HEK293 (cell line): ENCODE measurements at regions not wholly inside any gene's neighbourhood (a gene's known extent, or its start where the extent isn't known, plus 50 kb on each side); places are given as distances from the start of the nearest gene placed in this dataset.

Experiments used
- CTCF ChIA-PET: fragments of 350-600 bp; formaldehyde crosslinking; extraction: SDS; loops from one replicate; lab custom pipeline; 2021; ENCODE audit warnings: antibody characterized with exemption; lab: Yijun Ruan, JAX
- POLR2A ChIA-PET: fragments of 300-600 bp; formaldehyde crosslinking; extraction: SDS; loops from one replicate; lab custom pipeline; 2020; ENCODE audit warnings: antibody characterized with exemption, inconsistent platforms; lab: Yijun Ruan, JAX
- H3K27ac ChIP-seq: fragments of 200-500 bp; sonication (Bioruptor generic); 2 replicates; pipeline ENCODE4 v1.5.1; 2014; ENCODE audit warnings: low read depth, low read length, control low read depth, inconsistent platforms; ENCODE audit errors: extremely low read depth
- H3K36me3 ChIP-seq, 2 experiments: fragments of 200-500 bp in 1 of 2; sonication (Bioruptor generic) in 1 of 2; 1 replicate in 1 of 2; 2 replicates in 1 of 2; pipeline ENCODE4 v1.5.1; 2014 to 2017; ENCODE audit warnings: inconsistent platforms in 2 of 2, low read length in 2 of 2; ENCODE audit not compliant: control insufficient read depth in 2 of 2, insufficient read depth in 1 of 2
- H3K4me1 ChIP-seq: fragments of 200-500 bp; sonication (Bioruptor generic); 2 replicates; pipeline ENCODE4 v1.5.1; 2014; ENCODE audit warnings: mild to moderate bottlenecking, low read length, inconsistent platforms; ENCODE audit not compliant: control insufficient read depth, insufficient read depth
- H3K4me3 ChIP-seq: 2 replicates; pipeline ENCODE4 v1.5.1; 2011; ENCODE audit warnings: low read depth, mild to moderate bottlenecking, control low read depth, low read length, moderate library complexity
- H3K9me3 ChIP-seq: fragments of 200-500 bp; sonication (Bioruptor generic); 2 replicates; pipeline ENCODE4 v1.5.1; 2014; ENCODE audit warnings: low read depth, low read length, inconsistent platforms; ENCODE audit not compliant: control insufficient read depth, insufficient read depth
- FEZF1 ChIP-seq: fragments of 450-650 bp; formaldehyde crosslinking; IDR thresholded peaks from 2 replicates; pipeline ENCODE4 v1.5.1; 2016; ENCODE audit warnings: missing biosample characterization, missing genetic modification characterization
- KLF10 ChIP-seq: fragments of 450-650 bp; IDR thresholded peaks from 2 replicates; pipeline ENCODE4 v1.5.1; 2018; ENCODE audit warnings: missing biosample characterization, mild to moderate bottlenecking, missing genetic modification characterization
- KLF9 ChIP-seq: fragments of 450-650 bp; formaldehyde crosslinking; IDR thresholded peaks from 2 replicates; pipeline ENCODE4 v1.5.1; 2016; ENCODE audit warnings: missing biosample characterization, missing genetic modification characterization, low read depth
- YY2 ChIP-seq: fragments of 450-650 bp; formaldehyde crosslinking; IDR thresholded peaks from 2 replicates; pipeline ENCODE4 v1.5.1; 2016; ENCODE audit warnings: missing biosample characterization, missing genetic modification characterization
- ZBTB20 ChIP-seq: fragments of 450-650 bp; formaldehyde crosslinking; IDR thresholded peaks from 2 replicates; pipeline ENCODE4 v1.5.1; 2016; ENCODE audit warnings: missing biosample characterization, missing genetic modification characterization
- ZBTB7A ChIP-seq: fragments of 450-650 bp; formaldehyde crosslinking; IDR thresholded peaks from 2 replicates; pipeline ENCODE4 v1.5.1; 2016; ENCODE audit warnings: low read depth, missing biosample characterization, missing genetic modification characterization
- ZFP41 ChIP-seq: fragments of 450-650 bp; formaldehyde crosslinking; IDR thresholded peaks from 2 replicates; pipeline ENCODE4 v1.5.1; 2016; ENCODE audit warnings: missing biosample characterization, missing genetic modification characterization, borderline replicate concordance
- ZNF140 ChIP-seq: fragments of 450-650 bp; formaldehyde crosslinking; IDR thresholded peaks from 2 replicates; pipeline ENCODE4 v1.5.1; 2016; ENCODE audit warnings: missing biosample characterization, missing genetic modification characterization
- ZNF335 ChIP-seq: fragments of 450-650 bp; formaldehyde crosslinking; conservative IDR thresholded peaks from 2 replicates; pipeline ENCODE4 v1.5.1; 2016; ENCODE audit warnings: missing biosample characterization, missing genetic modification characterization
- ZNF501 ChIP-seq: fragments of 450-650 bp; formaldehyde crosslinking; IDR thresholded peaks from 2 replicates; pipeline ENCODE4 v1.5.1; 2016; ENCODE audit warnings: missing biosample characterization, missing genetic modification characterization
- ZNF548 ChIP-seq: fragments of 450-650 bp; formaldehyde crosslinking; IDR thresholded peaks from 2 replicates; pipeline ENCODE4 v1.5.1; 2016; ENCODE audit warnings: missing biosample characterization, missing genetic modification characterization
- ZNF558 ChIP-seq: fragments of 450-650 bp; formaldehyde crosslinking; IDR thresholded peaks from 2 replicates; pipeline ENCODE4 v1.5.1; 2016; ENCODE audit warnings: missing biosample characterization, missing genetic modification characterization
- ZNF560 ChIP-seq: fragments of 450-650 bp; formaldehyde crosslinking; IDR thresholded peaks from 2 replicates; pipeline ENCODE4 v1.5.1; 2017; ENCODE audit warnings: missing biosample characterization, missing genetic modification characterization, borderline replicate concordance
- ZNF624 ChIP-seq: fragments of 450-650 bp; formaldehyde crosslinking; IDR thresholded peaks from 2 replicates; pipeline ENCODE4 v1.5.1; 2017; ENCODE audit warnings: missing biosample characterization, missing genetic modification characterization
- ZNF654 ChIP-seq: fragments of 450-650 bp; formaldehyde crosslinking; IDR thresholded peaks from 2 replicates; pipeline ENCODE4 v1.5.1; 2016; ENCODE audit warnings: low read depth, missing biosample characterization, missing genetic modification characterization
- ZNF658 ChIP-seq: fragments of 450-650 bp; formaldehyde crosslinking; IDR thresholded peaks from 2 replicates; pipeline ENCODE4; 2016; ENCODE audit warnings: missing biosample characterization, missing genetic modification characterization
- ZXDB ChIP-seq: fragments of 450-650 bp; formaldehyde crosslinking; IDR thresholded peaks from 2 replicates; pipeline ENCODE4 v1.5.1; 2016; ENCODE audit warnings: missing biosample characterization, missing genetic modification characterization
- TF ChIP-seq, protein P1 (sequence below): fragments of 450-650 bp; formaldehyde crosslinking; IDR thresholded peaks from 2 replicates; pipeline ENCODE4 v1.5.1; 2017; ENCODE audit warnings: missing biosample characterization, mild to moderate bottlenecking, missing genetic modification characterization, moderate library complexity
- TF ChIP-seq, protein P2 (sequence below): fragments of 450-650 bp; formaldehyde crosslinking; IDR thresholded peaks from 2 replicates; pipeline ENCODE4 v1.5.1; 2016; ENCODE audit warnings: missing biosample characterization, missing genetic modification characterization, borderline replicate concordance
- TF ChIP-seq, protein P3 (sequence below): fragments of 450-650 bp; formaldehyde crosslinking; IDR thresholded peaks from 2 replicates; pipeline ENCODE4 v1.5.1; 2016; ENCODE audit warnings: missing biosample characterization, missing genetic modification characterization, borderline replicate concordance
- TF ChIP-seq, protein P4 (sequence below): fragments of 450-650 bp; formaldehyde crosslinking; IDR thresholded peaks from 2 replicates; pipeline ENCODE4 v1.5.1; 2017; ENCODE audit warnings: missing biosample characterization, missing genetic modification characterization

DNA sequence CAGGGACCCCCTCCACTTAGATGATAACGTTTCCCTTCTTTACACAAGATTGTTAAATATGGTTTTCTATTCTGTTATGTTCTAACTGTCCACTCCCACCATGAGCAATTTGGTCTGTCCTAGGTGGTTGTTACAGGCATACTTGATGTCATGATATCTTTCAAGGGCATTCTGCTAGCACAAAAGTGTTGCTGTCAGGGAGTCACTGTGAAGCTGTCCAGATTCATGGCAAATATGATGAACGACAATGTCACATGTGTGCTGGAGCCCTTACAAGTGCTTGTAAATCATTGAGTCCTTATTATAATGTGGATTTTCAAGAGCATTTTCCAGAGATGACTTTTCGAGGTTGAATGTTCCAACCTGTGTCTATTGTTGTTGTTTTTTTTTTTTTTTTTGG is 1250.7 kb upstream of the PRKX start:
- ChIA-PET CTCF (no interaction called here), POLR2A (no interaction called here)
- Histone ChIP-seq H3K27ac (no peak overlapping the region), H3K4me3 (no peak overlapping the region), H3K9me3 (no peaks in the 10 kb centered on the region), H3K36me3 (no peaks in the 10 kb centered on the region), H3K4me1 (no peaks in the 10 kb centered on the region)
- TF ChIP-seq ZNF335 (no peak), ZNF658 (tag by site-specific recombination) (no peak), ZNF140 (tag by site-specific recombination) (no peak), ZXDB (tag by site-specific recombination) (no peak), ZNF560 (tag by site-specific recombination) (no peak), KLF9 (no peak), KLF10 (tag by site-specific recombination) (no peak), YY2 (tag by site-specific recombination) (no peak), ZFP41 (tag by site-specific recombination) (no peak)
- TF ChIP-seq, protein P1, sequence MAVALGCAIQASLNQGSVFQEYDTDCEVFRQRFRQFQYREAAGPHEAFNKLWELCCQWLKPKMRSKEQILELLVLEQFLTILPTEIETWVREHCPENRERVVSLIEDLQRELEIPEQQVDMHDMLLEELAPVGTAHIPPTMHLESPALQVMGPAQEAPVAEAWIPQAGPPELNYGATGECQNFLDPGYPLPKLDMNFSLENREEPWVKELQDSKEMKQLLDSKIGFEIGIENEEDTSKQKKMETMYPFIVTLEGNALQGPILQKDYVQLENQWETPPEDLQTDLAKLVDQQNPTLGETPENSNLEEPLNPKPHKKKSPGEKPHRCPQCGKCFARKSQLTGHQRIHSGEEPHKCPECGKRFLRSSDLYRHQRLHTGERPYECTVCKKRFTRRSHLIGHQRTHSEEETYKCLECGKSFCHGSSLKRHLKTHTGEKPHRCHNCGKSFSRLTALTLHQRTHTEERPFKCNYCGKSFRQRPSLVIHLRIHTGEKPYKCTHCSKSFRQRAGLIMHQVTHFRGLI, result no peak

DNA sequence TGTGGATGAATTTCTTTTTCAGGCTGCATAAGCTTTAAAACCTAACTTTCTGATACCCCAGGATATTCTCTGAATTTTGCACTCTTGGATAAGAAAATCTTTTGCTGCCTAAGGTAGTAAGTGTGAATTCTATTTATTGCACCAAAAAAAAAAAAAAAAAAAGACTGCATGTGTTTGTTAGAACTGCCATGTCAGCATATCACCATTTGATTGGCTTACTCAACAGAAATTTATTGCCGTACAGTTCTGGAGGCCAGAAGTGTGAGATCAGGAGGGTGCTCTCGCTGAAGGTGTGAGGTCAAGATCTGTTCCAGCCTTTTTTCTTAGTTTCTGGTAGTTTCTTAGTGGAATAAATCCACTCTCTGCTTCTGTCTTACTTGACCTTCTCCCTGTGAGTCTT is 1250.0 kb upstream of the PRKX start:
- CTCF ChIA-PET, result no interaction called here
- POLR2A ChIA-PET, result no interaction called here

DNA sequence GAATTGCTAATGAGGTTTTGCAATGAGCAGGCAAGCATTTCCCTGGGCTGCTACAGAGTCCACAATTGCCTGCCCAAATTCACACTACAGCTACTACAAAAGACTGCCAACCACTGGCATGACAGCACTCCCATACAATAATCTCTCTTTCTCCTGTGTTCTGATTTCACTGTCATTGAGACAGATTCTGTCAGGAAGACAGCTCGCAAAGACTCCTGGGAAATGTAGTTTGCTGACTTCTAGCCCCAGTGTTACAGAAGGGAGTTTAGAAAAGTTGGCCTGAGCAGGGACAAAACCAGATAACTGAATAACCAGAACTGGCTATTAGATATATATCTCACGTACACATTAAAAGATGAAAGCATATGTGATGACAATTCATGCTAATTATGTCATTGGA is 1231.3 kb upstream of the PRKX start:
- CTCF ChIA-PET, result no interaction called here
- Histone ChIP-seq H3K9me3 (no peaks in the 10 kb centered on the region), H3K36me3 (no peaks in the 10 kb centered on the region), H3K4me1 (no peaks in the 10 kb centered on the region), H3K4me3 (no peak overlapping the region), H3K27ac (no peak overlapping the region)
- POLR2A ChIA-PET, result no interaction called here
- TF ChIP-seq, protein P2, sequence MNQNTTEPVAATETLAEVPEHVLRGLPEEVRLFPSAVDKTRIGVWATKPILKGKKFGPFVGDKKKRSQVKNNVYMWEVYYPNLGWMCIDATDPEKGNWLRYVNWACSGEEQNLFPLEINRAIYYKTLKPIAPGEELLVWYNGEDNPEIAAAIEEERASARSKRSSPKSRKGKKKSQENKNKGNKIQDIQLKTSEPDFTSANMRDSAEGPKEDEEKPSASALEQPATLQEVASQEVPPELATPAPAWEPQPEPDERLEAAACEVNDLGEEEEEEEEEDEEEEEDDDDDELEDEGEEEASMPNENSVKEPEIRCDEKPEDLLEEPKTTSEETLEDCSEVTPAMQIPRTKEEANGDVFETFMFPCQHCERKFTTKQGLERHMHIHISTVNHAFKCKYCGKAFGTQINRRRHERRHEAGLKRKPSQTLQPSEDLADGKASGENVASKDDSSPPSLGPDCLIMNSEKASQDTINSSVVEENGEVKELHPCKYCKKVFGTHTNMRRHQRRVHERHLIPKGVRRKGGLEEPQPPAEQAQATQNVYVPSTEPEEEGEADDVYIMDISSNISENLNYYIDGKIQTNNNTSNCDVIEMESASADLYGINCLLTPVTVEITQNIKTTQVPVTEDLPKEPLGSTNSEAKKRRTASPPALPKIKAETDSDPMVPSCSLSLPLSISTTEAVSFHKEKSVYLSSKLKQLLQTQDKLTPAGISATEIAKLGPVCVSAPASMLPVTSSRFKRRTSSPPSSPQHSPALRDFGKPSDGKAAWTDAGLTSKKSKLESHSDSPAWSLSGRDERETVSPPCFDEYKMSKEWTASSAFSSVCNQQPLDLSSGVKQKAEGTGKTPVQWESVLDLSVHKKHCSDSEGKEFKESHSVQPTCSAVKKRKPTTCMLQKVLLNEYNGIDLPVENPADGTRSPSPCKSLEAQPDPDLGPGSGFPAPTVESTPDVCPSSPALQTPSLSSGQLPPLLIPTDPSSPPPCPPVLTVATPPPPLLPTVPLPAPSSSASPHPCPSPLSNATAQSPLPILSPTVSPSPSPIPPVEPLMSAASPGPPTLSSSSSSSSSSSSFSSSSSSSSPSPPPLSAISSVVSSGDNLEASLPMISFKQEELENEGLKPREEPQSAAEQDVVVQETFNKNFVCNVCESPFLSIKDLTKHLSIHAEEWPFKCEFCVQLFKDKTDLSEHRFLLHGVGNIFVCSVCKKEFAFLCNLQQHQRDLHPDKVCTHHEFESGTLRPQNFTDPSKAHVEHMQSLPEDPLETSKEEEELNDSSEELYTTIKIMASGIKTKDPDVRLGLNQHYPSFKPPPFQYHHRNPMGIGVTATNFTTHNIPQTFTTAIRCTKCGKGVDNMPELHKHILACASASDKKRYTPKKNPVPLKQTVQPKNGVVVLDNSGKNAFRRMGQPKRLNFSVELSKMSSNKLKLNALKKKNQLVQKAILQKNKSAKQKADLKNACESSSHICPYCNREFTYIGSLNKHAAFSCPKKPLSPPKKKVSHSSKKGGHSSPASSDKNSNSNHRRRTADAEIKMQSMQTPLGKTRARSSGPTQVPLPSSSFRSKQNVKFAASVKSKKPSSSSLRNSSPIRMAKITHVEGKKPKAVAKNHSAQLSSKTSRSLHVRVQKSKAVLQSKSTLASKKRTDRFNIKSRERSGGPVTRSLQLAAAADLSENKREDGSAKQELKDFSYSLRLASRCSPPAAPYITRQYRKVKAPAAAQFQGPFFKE (tag by site-specific recombination), result no peak
- TF ChIP-seq, protein P3, sequence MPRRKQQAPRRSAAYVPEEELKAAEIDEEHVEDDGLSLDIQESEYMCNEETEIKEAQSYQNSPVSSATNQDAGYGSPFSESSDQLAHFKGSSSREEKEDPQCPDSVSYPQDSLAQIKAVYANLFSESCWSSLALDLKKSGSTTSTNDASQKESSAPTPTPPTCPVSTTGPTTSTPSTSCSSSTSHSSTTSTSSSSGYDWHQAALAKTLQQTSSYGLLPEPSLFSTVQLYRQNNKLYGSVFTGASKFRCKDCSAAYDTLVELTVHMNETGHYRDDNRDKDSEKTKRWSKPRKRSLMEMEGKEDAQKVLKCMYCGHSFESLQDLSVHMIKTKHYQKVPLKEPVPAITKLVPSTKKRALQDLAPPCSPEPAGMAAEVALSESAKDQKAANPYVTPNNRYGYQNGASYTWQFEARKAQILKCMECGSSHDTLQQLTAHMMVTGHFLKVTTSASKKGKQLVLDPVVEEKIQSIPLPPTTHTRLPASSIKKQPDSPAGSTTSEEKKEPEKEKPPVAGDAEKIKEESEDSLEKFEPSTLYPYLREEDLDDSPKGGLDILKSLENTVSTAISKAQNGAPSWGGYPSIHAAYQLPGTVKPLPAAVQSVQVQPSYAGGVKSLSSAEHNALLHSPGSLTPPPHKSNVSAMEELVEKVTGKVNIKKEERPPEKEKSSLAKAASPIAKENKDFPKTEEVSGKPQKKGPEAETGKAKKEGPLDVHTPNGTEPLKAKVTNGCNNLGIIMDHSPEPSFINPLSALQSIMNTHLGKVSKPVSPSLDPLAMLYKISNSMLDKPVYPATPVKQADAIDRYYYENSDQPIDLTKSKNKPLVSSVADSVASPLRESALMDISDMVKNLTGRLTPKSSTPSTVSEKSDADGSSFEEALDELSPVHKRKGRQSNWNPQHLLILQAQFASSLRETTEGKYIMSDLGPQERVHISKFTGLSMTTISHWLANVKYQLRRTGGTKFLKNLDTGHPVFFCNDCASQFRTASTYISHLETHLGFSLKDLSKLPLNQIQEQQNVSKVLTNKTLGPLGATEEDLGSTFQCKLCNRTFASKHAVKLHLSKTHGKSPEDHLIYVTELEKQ (tag by site-specific recombination), result no peak
- TF ChIP-seq ZBTB20 (tag by site-specific recombination) (no peak), FEZF1 (tag by site-specific recombination) (no peak), ZNF654 (tag by site-specific recombination) (no peak), ZNF501 (no peak), ZNF558 (no peak), ZNF548 (tag by site-specific recombination) (no peak), ZBTB7A (tag by site-specific recombination) (no peak)

More for the DNA sequence above, 1250.0 kb upstream of the PRKX start:
- TF ChIP-seq, protein P4, sequence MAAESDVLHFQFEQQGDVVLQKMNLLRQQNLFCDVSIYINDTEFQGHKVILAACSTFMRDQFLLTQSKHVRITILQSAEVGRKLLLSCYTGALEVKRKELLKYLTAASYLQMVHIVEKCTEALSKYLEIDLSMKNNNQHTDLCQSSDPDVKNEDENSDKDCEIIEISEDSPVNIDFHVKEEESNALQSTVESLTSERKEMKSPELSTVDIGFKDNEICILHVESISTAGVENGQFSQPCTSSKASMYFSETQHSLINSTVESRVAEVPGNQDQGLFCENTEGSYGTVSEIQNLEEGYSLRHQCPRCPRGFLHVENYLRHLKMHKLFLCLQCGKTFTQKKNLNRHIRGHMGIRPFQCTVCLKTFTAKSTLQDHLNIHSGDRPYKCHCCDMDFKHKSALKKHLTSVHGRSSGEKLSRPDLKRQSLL (tag by site-specific recombination), result no peak
- no peak for TF ChIP-seq ZNF624 (tag by site-specific recombination)
- no peak overlapping the region for H3K4me3 ChIP-seq
- H3K9me3 ChIP-seq, result no peaks in the 10 kb centered on the region
- no peaks in the 10 kb centered on the region for H3K4me1 ChIP-seq
- no peak overlapping the region for H3K27ac ChIP-seq
- H3K36me3 ChIP-seq, result no peaks in the 10 kb centered on the region
